ENCODE measurements at regions not wholly inside any gene's neighbourhood (a gene's known extent, or its start where the extent isn't known, plus 50 kb on each side); places are given as distances from the start of the nearest gene placed in this dataset.

DNA sequence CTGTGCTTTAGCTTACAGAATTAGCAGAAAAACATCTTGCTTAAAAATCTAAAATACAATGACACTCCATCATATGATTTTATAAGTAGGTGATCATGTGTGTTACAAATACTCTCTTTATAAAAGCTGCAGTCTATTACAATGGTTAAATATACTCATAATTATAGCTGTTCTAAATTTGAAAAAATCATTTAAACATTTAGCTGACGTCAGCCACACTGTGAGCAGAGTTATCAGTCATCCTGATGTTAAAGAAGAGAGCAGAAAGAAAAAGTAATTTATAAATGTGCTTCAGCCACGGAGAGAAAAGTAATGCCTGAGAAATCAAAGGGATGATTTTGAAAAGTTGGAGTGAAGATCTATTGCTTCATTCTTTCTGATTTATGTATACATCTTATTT is 1325.9 kb upstream of the B3GALT2 start:
- H3K27me3 Mint-ChIP-seq (ENCODE audit: unreplicated experiment): peaks cover 1% of the 10 kb centered on the region
- TF ChIP-seq, protein P1, sequence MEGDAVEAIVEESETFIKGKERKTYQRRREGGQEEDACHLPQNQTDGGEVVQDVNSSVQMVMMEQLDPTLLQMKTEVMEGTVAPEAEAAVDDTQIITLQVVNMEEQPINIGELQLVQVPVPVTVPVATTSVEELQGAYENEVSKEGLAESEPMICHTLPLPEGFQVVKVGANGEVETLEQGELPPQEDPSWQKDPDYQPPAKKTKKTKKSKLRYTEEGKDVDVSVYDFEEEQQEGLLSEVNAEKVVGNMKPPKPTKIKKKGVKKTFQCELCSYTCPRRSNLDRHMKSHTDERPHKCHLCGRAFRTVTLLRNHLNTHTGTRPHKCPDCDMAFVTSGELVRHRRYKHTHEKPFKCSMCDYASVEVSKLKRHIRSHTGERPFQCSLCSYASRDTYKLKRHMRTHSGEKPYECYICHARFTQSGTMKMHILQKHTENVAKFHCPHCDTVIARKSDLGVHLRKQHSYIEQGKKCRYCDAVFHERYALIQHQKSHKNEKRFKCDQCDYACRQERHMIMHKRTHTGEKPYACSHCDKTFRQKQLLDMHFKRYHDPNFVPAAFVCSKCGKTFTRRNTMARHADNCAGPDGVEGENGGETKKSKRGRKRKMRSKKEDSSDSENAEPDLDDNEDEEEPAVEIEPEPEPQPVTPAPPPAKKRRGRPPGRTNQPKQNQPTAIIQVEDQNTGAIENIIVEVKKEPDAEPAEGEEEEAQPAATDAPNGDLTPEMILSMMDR (IDR thresholded peaks at IDR 0.05; ENCODE audit: partially characterized antibody, unreplicated experiment): no peak
- no peak overlapping the region for H3K4me3 Mint-ChIP-seq (ENCODE audit: unreplicated experiment)
- peaks cover 4% of the 10 kb centered on the region for H3K9me3 Mint-ChIP-seq (ENCODE audit: unreplicated experiment)
- H3K27ac Mint-ChIP-seq (ENCODE audit: unreplicated experiment): no peak overlapping the region
- H3K4me1 Mint-ChIP-seq (ENCODE audit: low read depth, unreplicated experiment): no peaks in the 10 kb centered on the region
- no peak for DNase-seq
- peaks cover 10% of the 10 kb centered on the region for H3K36me3 Mint-ChIP-seq (ENCODE audit: unreplicated experiment)

GRCh38 chr1:194503209-194503608 is 1316.8 kb upstream of the B3GALT2 start:
- H3K4me1 Mint-ChIP-seq (ENCODE audit: low read depth, unreplicated experiment): no peaks in the 10 kb centered on the region
- DNase-seq: no peak
- TF ChIP-seq, protein P1 (IDR thresholded peaks at IDR 0.05; ENCODE audit: partially characterized antibody, unreplicated experiment): no peak
- no peaks in the 10 kb centered on the region for H3K27me3 Mint-ChIP-seq (ENCODE audit: unreplicated experiment)
- H3K9me3 Mint-ChIP-seq (ENCODE audit: unreplicated experiment): no peaks in the 10 kb centered on the region
- no peak overlapping the region for H3K27ac Mint-ChIP-seq (ENCODE audit: unreplicated experiment)
- no peaks in the 10 kb centered on the region for H3K36me3 Mint-ChIP-seq (ENCODE audit: unreplicated experiment)
- no peak overlapping the region for H3K4me3 Mint-ChIP-seq (ENCODE audit: unreplicated experiment)

GRCh38 chr1:194495434-194495833 is 1309.0 kb upstream of the B3GALT2 start:
- H3K27me3 Mint-ChIP-seq (ENCODE audit: unreplicated experiment): no peaks in the 10 kb centered on the region
- no peaks in the 10 kb centered on the region for H3K36me3 Mint-ChIP-seq (ENCODE audit: unreplicated experiment)
- TF ChIP-seq, protein P1 (IDR thresholded peaks at IDR 0.05; ENCODE audit: partially characterized antibody, unreplicated experiment): no peak
- no peak overlapping the region for H3K4me3 Mint-ChIP-seq (ENCODE audit: unreplicated experiment)
- no peaks in the 10 kb centered on the region for H3K9me3 Mint-ChIP-seq (ENCODE audit: unreplicated experiment)
- no peak overlapping the region for H3K27ac Mint-ChIP-seq (ENCODE audit: unreplicated experiment)
- no peak for DNase-seq
- no peaks in the 10 kb centered on the region for H3K4me1 Mint-ChIP-seq (ENCODE audit: low read depth, unreplicated experiment)

DNA sequence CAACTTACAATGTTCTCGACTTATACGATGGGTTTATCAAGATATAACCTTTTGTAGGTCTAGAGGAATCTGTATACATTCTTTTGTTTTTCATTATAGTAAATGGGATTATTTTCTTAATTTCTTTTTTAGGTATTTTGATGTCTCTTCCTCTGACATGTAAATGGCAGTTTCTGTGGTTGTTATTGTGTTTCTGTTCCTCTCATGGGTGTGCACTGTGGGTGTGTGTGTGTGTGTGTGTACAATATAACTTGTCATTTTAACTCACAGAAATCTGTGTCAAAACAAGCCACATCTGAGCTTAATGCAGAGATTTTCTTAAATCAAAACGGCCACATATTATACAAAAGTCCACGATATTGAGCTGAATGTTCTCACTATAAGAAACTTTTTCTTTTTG is 1300.8 kb upstream of the B3GALT2 start:
- H3K4me1 Mint-ChIP-seq (ENCODE audit: low read depth, unreplicated experiment): no peaks in the 10 kb centered on the region
- DNase-seq: no peak
- H3K27me3 Mint-ChIP-seq (ENCODE audit: unreplicated experiment): no peaks in the 10 kb centered on the region
- H3K27ac Mint-ChIP-seq (ENCODE audit: unreplicated experiment): no peak overlapping the region
- H3K9me3 Mint-ChIP-seq (ENCODE audit: unreplicated experiment): no peaks in the 10 kb centered on the region
- no peak overlapping the region for H3K4me3 Mint-ChIP-seq (ENCODE audit: unreplicated experiment)
- H3K36me3 Mint-ChIP-seq (ENCODE audit: unreplicated experiment): peaks cover 4% of the 10 kb centered on the region
- TF ChIP-seq, protein P1 (IDR thresholded peaks at IDR 0.05; ENCODE audit: partially characterized antibody, unreplicated experiment): no peak

DNA sequence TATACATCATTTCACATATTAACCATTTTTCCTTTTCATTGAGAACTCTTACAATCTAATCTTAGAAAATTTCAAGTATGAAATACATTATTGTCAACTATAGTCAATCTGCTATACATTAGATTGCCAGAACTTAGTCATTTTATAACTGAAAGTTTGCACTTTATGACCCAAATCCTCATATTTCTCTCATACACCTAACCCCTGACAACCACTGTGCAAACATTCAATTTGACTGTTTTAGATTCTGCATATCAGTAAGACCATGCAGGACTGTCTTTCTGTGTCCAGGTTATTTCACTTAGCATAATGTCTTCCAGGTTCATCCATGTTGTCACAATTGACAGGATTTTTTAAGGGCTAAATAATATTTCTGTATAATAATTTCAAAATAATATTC is 1299.0 kb upstream of the B3GALT2 start:
- H3K27me3 Mint-ChIP-seq (ENCODE audit: unreplicated experiment): no peaks in the 10 kb centered on the region
- H3K4me1 Mint-ChIP-seq (ENCODE audit: low read depth, unreplicated experiment): no peaks in the 10 kb centered on the region
- H3K9me3 Mint-ChIP-seq (ENCODE audit: unreplicated experiment): no peaks in the 10 kb centered on the region
- no peak overlapping the region for H3K4me3 Mint-ChIP-seq (ENCODE audit: unreplicated experiment)
- no peak overlapping the region for H3K27ac Mint-ChIP-seq (ENCODE audit: unreplicated experiment)
- peaks cover 4% of the 10 kb centered on the region for H3K36me3 Mint-ChIP-seq (ENCODE audit: unreplicated experiment)
- no peak for DNase-seq
- TF ChIP-seq, protein P1 (IDR thresholded peaks at IDR 0.05; ENCODE audit: partially characterized antibody, unreplicated experiment): no peak
